Ovary (tissue), 3 donors: ENCODE measurements at regions not wholly inside any gene's neighbourhood (a gene's known extent, or its start where the extent isn't known, plus 50 kb on each side); places are given as distances from the start of the nearest gene placed in this dataset.

ENCODE experiments used
- POLR2A ChIP-seq: fragments of 450-650 bp; IDR thresholded peaks from one replicate; pipeline ENCODE4 v1.6.1; 2017; ENCODE audit warnings: antibody characterized with exemption, mild to moderate bottlenecking, moderate library complexity
- TF ChIP-seq, protein P1 (sequence below), 3 donors: fragments of 450-650 bp in 2 of 3; fragments of 200-600 bp in 1 of 3; IDR thresholded peaks; one replicate each; pipeline versions ENCODE4 v1.5.1 to v1.8.0; 2016 to 2022; ENCODE audit warnings: antibody characterized with exemption in 3 of 3, mild to moderate bottlenecking in 1 of 3
- donor health status: DM: no; HTN: no; CAD: no.

- TF ChIP-seq, protein P1, sequence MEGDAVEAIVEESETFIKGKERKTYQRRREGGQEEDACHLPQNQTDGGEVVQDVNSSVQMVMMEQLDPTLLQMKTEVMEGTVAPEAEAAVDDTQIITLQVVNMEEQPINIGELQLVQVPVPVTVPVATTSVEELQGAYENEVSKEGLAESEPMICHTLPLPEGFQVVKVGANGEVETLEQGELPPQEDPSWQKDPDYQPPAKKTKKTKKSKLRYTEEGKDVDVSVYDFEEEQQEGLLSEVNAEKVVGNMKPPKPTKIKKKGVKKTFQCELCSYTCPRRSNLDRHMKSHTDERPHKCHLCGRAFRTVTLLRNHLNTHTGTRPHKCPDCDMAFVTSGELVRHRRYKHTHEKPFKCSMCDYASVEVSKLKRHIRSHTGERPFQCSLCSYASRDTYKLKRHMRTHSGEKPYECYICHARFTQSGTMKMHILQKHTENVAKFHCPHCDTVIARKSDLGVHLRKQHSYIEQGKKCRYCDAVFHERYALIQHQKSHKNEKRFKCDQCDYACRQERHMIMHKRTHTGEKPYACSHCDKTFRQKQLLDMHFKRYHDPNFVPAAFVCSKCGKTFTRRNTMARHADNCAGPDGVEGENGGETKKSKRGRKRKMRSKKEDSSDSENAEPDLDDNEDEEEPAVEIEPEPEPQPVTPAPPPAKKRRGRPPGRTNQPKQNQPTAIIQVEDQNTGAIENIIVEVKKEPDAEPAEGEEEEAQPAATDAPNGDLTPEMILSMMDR (IDR thresholded peaks at IDR 0.05) = no peak
- TF ChIP-seq POLR2A = no peak
These were observed 510.2 kb downstream of the METTL15 start for GRCh38 chr11:28618416-28618815.
